ENCODE measurements at regions not wholly inside any gene's neighbourhood (a gene's known extent, or its start where the extent isn't known, plus 50 kb on each side); places are given as distances from the start of the nearest gene placed in this dataset.

- no peak for TF ChIP-seq CTCF (conservative IDR thresholded peaks at IDR 0.05)
- TF ChIP-seq ZFX (IDR thresholded peaks at IDR 0.05): no peak
Measured at GRCh38 chr3:79848876-79849275, 81.1 kb upstream of the ROBO1 start.
